ENCODE measurements at regions not wholly inside any gene's neighbourhood (a gene's known extent, or its start where the extent isn't known, plus 50 kb on each side); places are given as distances from the start of the nearest gene placed in this dataset.

- no peak for TF ChIP-seq HDAC6 (IDR thresholded peaks at IDR 0.05; ENCODE audit: unreplicated experiment)
- no peak for TF ChIP-seq PAX8 (IDR thresholded peaks at IDR 0.05)
- TF ChIP-seq TCF12 (IDR thresholded peaks at IDR 0.05; ENCODE audit: low read depth, low read length), result no peak
- no peak for TF ChIP-seq RCOR1 (conservative IDR thresholded peaks at IDR 0.05; ENCODE audit: low read depth, low read length)
- TF ChIP-seq SMAD5 (IDR thresholded peaks at IDR 0.05; ENCODE audit: low read depth), result no peak
Observed at GRCh38 chr2:19409046-19409445, 50.6 kb upstream of the OSR1 start (continued).

- Histone ChIP-seq H3K4me2 (ENCODE audit: control insufficient read depth, insufficient read depth) (no peak overlapping the region), H3K27me3 (replicated peaks in 1 of 2; ENCODE audit: control insufficient read depth in 2 of 2, insufficient read depth in 2 of 2, low read length in 1 of 2) (no peaks in the 10 kb centered on the region), H3K4me1 (ENCODE audit: control insufficient read depth, insufficient read depth, low read length) (no peaks in the 10 kb centered on the region), H3K36me3 (ENCODE audit: control insufficient read depth in 2 of 2, insufficient read depth in 2 of 2, low read length in 1 of 2) (no peaks in the 10 kb centered on the region), H3K9ac (ENCODE audit: control insufficient read depth, insufficient read depth, low read length) (no peak overlapping the region), H4K20me1 (ENCODE audit: control insufficient read depth, insufficient read depth) (no peaks in the 10 kb centered on the region), H3K9me3 (replicated peaks; ENCODE audit: control insufficient read depth, insufficient read depth, low read length) (no peaks in the 10 kb centered on the region), H3K4me3 (no peak overlapping the region), H3K27ac (ENCODE audit: control insufficient read depth, insufficient read depth) (no peak overlapping the region), H3K79me2 (ENCODE audit: control insufficient read depth, insufficient read depth, low read length) (no peaks in the 10 kb centered on the region), H2AFZ (ENCODE audit: control insufficient read depth, low read depth, low read length) (no peak overlapping the region)
- SMC1A ChIA-PET (ENCODE audit: uncharacterized antibody, unreplicated experiment), result no interaction called here
- intact Hi-C loops (cut with micrococcal nuclease; ENCODE audit: unreplicated experiment), result no loop called here
- RAD21 ChIA-PET (ENCODE audit: unreplicated experiment), result no interaction called here
- no TSS peak for BruUV-seq (replicated peaks)
- POLR2A ChIA-PET, result no interaction called here
- FAIRE-seq (no peak), DNase-seq (ENCODE audit: low read depth, low spot score) (no peak), ATAC-seq (no peak)
- TF ChIP-seq FOS (IDR thresholded peaks at IDR 0.05; ENCODE audit: borderline replicate concordance, extremely low read depth, insufficient read length) (no peak), ZZZ3 (IDR thresholded peaks at IDR 0.05; ENCODE audit: control insufficient read depth, insufficient read length, low read depth) (no peak), SKIL (IDR thresholded peaks at IDR 0.05; ENCODE audit: low read depth, poor library complexity, severe bottlenecking) (no peak), ZNF24 (IDR thresholded peaks at IDR 0.05) (no peak), IKZF1 (conservative IDR thresholded peaks at IDR 0.05) (no peak), HDGF (IDR thresholded peaks at IDR 0.05) (no peak), CHD1 (IDR thresholded peaks at IDR 0.05; ENCODE audit: low read depth, low read length) (no peak), ZBTB4 (CRISPR knock-in tag; IDR thresholded peaks at IDR 0.05) (no peak), KAT2A (conservative IDR thresholded peaks at IDR 0.05; ENCODE audit: control insufficient read depth, low read depth, low read length) (no peak), TCF7 (IDR thresholded peaks at IDR 0.05; ENCODE audit: borderline replicate concordance) (no peak), SIN3A (IDR thresholded peaks at IDR 0.05; ENCODE audit: low read depth, low read length) (no peak), MYC (IDR thresholded peaks at IDR 0.05; ENCODE audit: insufficient read depth, insufficient read length, insufficient replicate concordance, low read length, severe bottlenecking) (no peak)
- CTCF ChIA-PET, result interaction anchor here (1.0 kb wide), 1 partner anchor 13 kb away, joined by 3 read pairs; no protein-coding TSS in a partner anchor
- in situ Hi-C loops (cut with MboI), result no loop called here
Observed at GRCh38 chr2:19408592-19408991, 50.2 kb upstream of the OSR1 start.

Data from GM12878 (cell line).